ENCODE measurements at regions not wholly inside any gene's neighbourhood (a gene's known extent, or its start where the extent isn't known, plus 50 kb on each side); places are given as distances from the start of the nearest gene placed in this dataset.

DNA sequence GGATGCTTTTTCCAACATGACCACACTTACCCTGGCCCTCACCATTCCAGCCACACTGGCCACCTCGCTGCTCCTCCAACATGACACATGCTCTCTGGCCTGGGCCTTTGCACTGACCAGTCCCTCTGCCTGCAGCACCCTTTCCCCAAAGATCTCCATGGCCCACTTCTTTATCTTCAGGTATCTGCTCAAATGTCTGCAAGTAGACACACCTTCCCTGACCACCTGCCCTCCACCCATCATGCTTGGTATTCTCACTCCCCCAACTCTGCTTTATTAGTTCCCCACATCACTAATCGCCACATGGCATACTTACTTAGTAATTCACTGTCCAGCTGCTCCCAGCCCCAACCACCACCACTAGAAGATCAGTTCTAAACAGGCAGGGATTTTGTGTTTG lies 214.2 kb downstream of the BCL11A start:
- CTCF ChIA-PET = interaction anchor here (0.6 kb wide), 1 partner anchor 231 kb away, joined by 3 read pairs; no protein-coding TSS in a partner anchor
- H3K4me2 ChIP-seq (ENCODE audit: control insufficient read depth, insufficient read depth) = no peak overlapping the region
- TF ChIP-seq LARP7 (IDR thresholded peaks at IDR 0.05) (no peak), PAX5 (IDR thresholded peaks at IDR 0.05; ENCODE audit: borderline replicate concordance, low read depth, low read length) (no peak), YBX1 (IDR thresholded peaks at IDR 0.05) (no peak), RUNX3 (IDR thresholded peaks at IDR 0.05; ENCODE audit: low read length) (no peak), FOXM1 (IDR thresholded peaks at IDR 0.05; ENCODE audit: low read depth, low read length) (no peak), TCF12 (IDR thresholded peaks at IDR 0.05; ENCODE audit: low read depth, low read length) (no peak), MYB (IDR thresholded peaks at IDR 0.05; ENCODE audit: borderline replicate concordance, low read depth, low read length) (no peak), TARDBP (IDR thresholded peaks at IDR 0.05; ENCODE audit: borderline replicate concordance) (no peak), RB1 (IDR thresholded peaks at IDR 0.05; ENCODE audit: borderline replicate concordance) (no peak), ATF2 (IDR thresholded peaks at IDR 0.05; ENCODE audit: low read length) (no peak), MYC (IDR thresholded peaks at IDR 0.05; ENCODE audit: insufficient read depth, insufficient read length, insufficient replicate concordance, low read length, severe bottlenecking) (no peak), KLF5 (IDR thresholded peaks at IDR 0.05; ENCODE audit: partially characterized antibody) (no peak), IKZF2 (IDR thresholded peaks at IDR 0.05) (no peak), KAT2A (conservative IDR thresholded peaks at IDR 0.05; ENCODE audit: control insufficient read depth, low read depth, low read length) (no peak), FOS (IDR thresholded peaks at IDR 0.05; ENCODE audit: borderline replicate concordance, extremely low read depth, insufficient read length) (no peak), USF2 (IDR thresholded peaks at IDR 0.05; ENCODE audit: borderline replicate concordance, low read depth, low read length) (no peak), BACH1 (IDR thresholded peaks at IDR 0.05; ENCODE audit: borderline replicate concordance) (no peak), JUND (IDR thresholded peaks at IDR 0.05; ENCODE audit: low read depth, low read length) (no peak), ATF3 (IDR thresholded peaks at IDR 0.05; ENCODE audit: borderline replicate concordance, extremely low read depth, low read depth, low read length) (no peak)
- BruUV-seq (replicated peaks) = no TSS peak
- H4K20me1 ChIP-seq (ENCODE audit: control insufficient read depth, insufficient read depth) = no peaks in the 10 kb centered on the region
- no peaks in the 10 kb centered on the region for H3K27me3 ChIP-seq (replicated peaks in 1 of 2; ENCODE audit: control insufficient read depth in 2 of 2, insufficient read depth in 2 of 2, low read length in 1 of 2)
- no peak overlapping the region for H2AFZ ChIP-seq (ENCODE audit: control insufficient read depth, low read depth, low read length)
- peaks cover 8% of the 10 kb centered on the region for H3K4me1 ChIP-seq (ENCODE audit: control insufficient read depth, insufficient read depth, low read length)
- DNase-seq (ENCODE audit: low read depth, low spot score) (no peak), FAIRE-seq (no peak), ATAC-seq (no peak)
- intact Hi-C loops (cut with micrococcal nuclease; ENCODE audit: unreplicated experiment) = no loop called here
- H3K9me3 ChIP-seq (replicated peaks; ENCODE audit: control insufficient read depth, insufficient read depth, low read length) = no peaks in the 10 kb centered on the region
- no peak overlapping the region for H3K27ac ChIP-seq (ENCODE audit: control insufficient read depth, insufficient read depth)
- RAD21 ChIA-PET (ENCODE audit: unreplicated experiment) = no interaction called here
- SMC1A ChIA-PET (ENCODE audit: uncharacterized antibody, unreplicated experiment) = no interaction called here
- no peaks in the 10 kb centered on the region for H3K79me2 ChIP-seq (ENCODE audit: control insufficient read depth, insufficient read depth, low read length)
- in situ Hi-C loops (cut with MboI) = no loop called here
- 51% methylated on average over 2 of the region's 2 CpGs for WGBS (ENCODE audit: insufficient coverage, insufficient replicate concordance, low lambda C conversion rate, missing lambda C conversion rate)
- no peaks in the 10 kb centered on the region for H3K36me3 ChIP-seq (ENCODE audit: control insufficient read depth in 2 of 2, insufficient read depth in 2 of 2, low read length in 1 of 2)
- POLR2A ChIA-PET = no interaction called here
- no peak overlapping the region for H3K9ac ChIP-seq (ENCODE audit: control insufficient read depth, insufficient read depth, low read length)
- no peak overlapping the region for H3K4me3 ChIP-seq

All from GM12878 (cell line).